SKM-1 treated with dmso at 0.1 percent for 144 hours (cell line): ENCODE measurements at regions not wholly inside any gene's neighbourhood (a gene's known extent, or its start where the extent isn't known, plus 50 kb on each side); places are given as distances from the start of the nearest gene placed in this dataset.

Experiments
- DNase-seq: peaks from one replicate; lab custom pipeline; 2025; ENCODE audit not compliant: unreplicated experiment; lab: John Stamatoyannopoulos, UW

DNA sequence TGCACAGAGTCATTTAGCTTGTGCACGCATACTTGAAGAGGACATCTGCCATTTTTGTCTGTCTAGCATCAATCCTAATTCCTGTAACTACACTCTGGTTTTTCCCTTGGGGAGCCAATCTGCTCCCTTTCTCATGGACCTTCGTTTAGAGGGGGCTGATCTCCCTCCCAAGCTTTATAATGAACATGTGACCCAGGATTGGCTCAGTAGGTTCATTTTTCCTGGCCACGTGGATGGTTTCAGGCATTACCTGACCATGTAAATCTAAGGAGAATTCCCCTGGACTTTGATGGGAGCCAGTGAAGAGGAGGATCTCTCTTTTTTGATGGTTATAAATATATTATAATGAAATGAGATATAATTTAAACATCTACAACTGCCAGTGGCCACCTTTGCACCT lies 56.8 kb upstream of the HS3ST2 start:
- DNase-seq, result no peak

DNA sequence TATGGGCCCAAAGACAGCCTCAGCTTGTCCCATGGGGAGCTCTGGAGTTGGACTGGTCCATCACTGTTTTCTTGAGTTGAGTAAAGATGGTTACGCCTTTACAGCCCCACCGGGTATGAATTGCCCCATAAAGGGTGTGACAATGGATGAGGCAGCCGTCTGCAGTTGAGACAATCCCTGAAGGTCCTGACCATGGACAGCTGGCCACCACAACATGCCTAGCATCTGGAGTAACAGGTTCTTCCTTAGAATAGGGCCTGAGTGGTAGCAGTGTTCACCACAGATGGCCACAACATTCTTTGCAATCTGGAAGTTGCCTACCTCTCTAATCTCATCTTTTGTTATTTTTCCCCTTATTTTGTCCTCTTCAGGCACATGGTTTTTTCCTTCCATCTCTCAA lies 51.5 kb upstream of the HS3ST2 start:
- no peak for DNase-seq

DNA sequence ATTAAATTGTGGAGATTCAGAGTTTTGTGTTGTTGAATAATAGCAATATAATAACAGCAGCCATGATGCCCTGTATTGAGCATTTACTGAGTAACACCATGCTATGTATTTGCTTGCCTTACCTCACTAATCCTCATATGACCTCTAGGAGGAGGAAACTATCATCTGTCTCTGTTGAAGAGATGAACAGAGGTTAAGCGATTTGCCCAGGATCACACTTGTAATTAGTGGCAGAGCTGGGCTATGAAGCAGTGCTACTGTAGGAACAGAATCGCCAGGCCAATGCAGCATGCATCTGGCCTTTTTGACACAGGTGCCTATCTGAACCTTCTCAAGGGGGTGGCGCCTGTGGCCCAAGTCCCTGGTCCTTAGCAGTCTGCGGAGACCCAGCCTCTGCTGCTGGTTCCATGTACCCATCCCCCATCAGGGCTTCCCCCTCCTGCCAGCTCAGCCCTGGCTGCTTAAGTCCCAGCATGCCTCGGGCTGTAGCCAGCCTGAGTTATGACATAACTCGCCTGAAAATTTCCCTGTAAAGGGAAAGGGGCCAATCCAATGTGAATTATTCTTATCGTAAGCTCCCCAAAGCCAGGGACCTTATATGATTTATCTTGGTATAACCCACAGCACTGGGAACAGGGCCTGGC lies 50.4 kb upstream of the HS3ST2 start:
- DNase-seq, result no peak
